ENCODE measurements at regions not wholly inside any gene's neighbourhood (a gene's known extent, or its start where the extent isn't known, plus 50 kb on each side); places are given as distances from the start of the nearest gene placed in this dataset.

DNA sequence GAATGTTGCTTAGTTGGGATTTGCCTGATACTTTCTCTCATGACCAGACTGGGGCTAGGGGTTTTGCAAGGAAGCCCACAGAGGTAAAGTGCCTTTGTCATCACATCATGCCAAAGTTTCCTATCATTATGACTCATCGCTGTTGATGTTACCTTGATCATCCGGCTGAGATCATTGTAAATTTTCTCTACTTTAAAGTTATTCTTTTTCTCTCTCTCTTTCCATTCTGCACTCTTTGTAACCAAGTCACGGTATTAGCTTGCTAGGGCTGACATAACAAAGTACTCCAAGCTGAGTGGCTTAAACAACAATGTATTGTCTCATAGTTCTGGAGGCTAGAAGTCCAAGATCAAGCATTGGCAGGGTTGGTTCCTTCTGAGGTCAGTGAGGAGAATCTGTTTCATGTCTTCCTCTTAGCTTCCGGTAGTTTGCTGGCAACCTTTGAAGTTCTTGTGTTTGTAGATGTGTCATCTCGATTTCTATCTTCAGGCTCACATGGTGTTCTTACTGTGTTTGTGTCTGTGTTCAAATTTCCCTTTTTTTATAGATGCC, 113.0 kb downstream of the DTHD1 start:
- no peak for FAIRE-seq
- DNase-seq (ENCODE audit: low spot score in 2 of 2) = no peak

DNA sequence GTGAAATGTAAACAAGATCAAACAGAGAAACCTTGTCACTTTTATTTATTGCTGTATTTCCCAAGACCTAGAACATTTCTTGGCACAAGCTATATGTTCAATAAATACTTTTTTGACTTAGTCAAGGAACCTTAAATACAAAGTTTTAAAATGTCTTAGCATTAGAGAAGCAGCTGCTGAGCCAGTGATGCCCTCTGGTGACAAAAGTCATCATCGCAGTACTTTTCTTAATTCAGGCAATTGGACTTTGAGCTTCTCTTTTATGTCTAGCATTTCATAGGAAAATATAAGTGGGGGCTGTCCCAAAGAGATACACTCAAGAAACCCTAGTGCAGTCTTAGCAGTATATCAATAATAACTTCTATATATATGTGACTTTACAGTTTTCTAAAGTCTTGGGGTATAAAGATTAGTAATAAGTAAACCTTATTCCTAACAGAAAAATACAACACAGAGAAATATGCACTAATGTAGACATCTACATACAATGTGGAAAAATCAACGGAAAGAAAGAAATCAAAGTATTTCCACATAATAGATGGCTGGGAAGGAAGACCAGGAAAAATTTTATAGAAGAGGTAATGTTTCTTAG, 118.4 kb downstream of the DTHD1 start:
- peak; percentile 88 for FAIRE-seq
- no peak for DNase-seq (ENCODE audit: low spot score in 2 of 2)

DNA sequence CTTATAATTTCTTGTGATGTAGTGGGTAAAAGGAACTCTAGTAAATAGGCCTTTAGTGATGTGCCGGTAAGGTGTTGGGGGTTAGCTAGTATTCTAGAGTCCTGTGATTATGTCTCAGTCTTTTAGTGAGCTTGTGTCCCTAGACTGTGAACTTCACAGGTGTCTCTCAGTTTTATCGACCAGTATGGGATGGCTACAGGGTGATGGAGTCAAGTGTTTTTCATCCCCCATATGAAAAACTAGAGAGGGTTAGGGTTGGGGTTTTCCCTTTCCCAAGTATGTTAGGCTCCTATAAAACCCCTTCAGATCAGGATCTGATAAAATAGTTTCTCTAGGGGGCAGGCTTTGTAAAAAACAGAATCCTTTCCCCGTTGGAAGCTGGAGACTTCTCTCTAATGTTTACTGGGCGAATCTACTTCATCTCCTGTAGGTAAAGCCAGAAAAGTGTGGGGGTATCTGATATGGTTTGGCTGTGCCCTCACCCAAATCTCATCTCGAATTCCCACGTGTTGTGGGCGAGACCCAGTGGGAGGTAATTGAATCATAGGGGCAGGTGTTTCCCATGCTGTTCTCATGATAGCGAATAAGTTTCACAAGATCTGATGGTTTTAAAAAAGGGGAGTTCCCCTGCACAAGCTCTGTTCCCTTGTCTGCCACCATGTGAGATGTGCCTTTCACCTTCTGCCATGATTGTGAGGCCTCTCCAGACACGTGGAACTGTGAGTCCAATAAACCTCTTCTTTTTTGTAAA, 120.8 kb downstream of the DTHD1 start:
- FAIRE-seq (no peak), DNase-seq (ENCODE audit: low spot score in 2 of 2) (no peak)

DNA sequence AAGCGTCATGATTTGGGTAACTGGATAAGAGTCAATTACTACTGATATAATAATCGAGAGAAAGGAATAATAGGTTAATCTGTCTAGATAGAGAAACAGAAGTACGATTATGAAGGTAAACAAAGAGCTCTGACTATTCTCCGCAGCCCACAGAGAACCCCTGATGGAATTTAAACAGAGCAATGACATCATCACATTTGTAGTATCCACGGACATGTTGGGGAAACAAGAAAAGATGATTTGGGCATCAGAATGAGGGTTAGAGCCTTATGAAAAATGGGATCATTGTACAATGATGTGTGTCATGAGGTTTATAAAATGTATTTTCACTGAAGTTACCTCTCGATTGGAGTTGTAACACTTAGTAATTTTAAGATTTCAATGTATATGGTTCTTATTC, 129.9 kb downstream of the DTHD1 start:
- no peak for DNase-seq (ENCODE audit: low spot score in 2 of 2)
- FAIRE-seq = no peak

DNA sequence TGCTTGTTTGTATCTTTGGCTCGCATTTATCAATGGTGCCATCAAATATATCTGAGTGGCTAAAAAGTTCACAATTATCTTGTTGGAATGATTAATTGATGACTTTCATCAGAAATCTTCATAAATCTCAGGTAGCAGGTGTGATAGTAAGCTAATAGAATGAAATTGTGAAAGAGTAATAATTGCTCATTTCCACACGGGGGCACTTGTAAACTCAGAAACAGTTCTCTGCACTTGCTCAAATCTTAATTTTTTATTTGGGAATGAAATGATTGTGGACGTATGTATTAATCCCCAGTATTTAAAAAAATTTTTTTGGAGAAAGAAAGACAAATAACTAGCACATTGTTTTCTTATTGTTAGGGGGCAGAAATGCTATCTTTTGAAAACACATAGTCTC, 132.8 kb downstream of the DTHD1 start:
- DNase-seq (ENCODE audit: low spot score in 2 of 2) (no peak), FAIRE-seq (no peak)

DNA sequence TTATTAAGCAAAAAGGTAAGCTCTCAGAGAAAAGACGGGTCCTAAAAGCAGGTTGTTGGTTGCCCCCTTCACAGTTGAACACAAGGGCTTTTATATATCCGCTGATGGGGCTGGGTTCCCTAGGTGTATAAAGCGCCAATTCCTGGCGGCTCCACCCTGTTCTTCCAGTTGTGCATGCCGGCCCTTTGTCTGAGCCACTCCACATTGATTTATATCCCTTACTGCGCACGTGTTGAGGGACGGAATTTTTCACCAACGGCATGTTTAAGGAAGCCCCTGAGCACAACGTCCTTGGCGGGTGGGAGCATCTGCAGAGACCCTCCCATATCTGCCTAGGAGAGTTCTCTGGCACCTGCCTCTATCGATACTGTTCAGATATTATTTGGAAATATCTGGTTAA, 135.7 kb downstream of the DTHD1 start:
- FAIRE-seq = no peak
- no peak for DNase-seq (ENCODE audit: low spot score in 2 of 2)

DNA sequence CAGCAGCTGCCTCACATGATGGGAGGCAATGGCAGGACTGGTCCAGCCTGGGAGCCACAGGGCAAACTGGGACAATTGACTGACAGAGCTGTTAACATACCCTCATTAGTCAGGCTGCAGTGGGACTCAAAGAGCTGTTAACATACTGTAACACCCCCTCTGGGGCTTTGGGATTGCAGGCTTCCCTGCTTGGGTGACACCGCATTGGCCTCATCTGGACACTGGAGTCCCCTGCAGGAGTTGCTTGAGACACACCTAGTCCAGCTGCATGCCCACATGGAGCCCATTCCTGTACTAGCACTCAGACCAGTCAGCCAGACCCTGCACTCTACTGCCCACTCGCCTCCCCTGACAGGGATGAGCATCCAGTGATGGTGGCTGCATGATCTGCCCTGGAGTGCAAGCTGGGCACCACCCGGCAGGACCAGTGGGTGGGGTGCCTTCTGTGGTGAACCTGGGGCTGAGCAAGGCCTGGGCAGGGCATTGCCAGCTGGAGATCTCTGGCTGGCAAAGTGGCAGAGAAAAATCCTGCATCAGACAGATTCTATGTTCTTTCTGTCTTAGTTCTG, 138.8 kb downstream of the DTHD1 start:
- DNase-seq (ENCODE audit: low spot score in 2 of 2) = no peak
- FAIRE-seq = no peak

DNA sequence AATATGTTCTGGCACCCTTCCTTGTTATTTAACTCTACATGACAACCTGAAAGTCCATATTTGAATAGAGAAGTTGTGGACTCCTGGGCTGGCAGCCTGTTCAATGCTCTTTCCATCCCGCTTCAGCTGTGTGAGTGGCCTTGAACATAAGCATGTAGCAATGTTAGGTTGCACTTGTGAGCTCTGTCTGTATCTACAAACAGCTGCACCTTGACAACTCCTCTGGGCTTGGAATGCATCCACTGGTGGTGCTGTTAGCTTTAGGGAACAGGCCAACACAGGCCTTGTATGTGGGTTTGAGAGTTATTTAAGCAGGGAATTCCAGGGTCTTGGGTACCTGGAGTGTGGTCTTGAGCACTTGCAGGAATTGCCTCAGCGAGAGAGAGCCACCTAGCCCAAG, 141.2 kb downstream of the DTHD1 start:
- DNase-seq (ENCODE audit: low spot score in 2 of 2) = no peak
- no peak for FAIRE-seq

DNA sequence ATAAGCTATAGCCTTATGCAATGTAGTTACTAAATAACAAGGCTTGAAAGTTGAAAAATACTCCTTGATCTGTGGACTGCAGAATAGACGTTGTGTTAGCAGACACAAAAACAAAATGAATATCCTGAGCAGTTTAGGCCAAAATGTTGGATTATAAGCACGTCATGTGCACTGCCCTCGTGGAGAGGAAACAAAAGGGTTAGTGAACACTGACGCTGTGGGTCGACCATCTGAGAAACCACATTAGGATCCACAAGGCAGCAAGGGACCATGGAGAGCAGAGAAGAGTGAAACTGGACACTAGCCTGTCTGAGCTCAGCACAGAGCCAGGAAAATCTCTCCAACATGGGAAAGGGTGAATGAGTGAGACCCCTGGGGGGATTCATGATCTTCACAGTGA, 145.3 kb downstream of the DTHD1 start:
- FAIRE-seq (no peak), DNase-seq (ENCODE audit: low spot score in 2 of 2) (no peak)

DNA sequence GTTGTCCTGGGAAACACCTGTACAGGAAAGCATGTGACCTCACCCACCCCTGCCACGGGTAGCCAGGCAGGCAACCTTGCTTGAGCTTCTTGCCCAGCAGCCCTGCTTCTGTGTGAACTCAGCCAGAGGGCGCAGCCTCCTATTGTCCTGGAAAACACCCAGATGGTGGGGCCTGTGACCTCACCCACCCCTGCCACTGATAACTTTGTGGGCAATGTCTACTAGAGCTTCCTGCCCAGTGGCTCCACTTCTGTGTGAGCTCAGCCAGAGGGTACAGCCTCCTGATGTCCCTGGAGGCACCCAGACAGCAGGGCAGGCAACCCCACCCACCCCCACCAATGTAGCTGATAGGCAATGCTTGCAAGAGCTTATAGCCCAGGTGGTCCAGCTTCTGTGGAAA, 146.3 kb downstream of the DTHD1 start:
- FAIRE-seq = no peak

DNA sequence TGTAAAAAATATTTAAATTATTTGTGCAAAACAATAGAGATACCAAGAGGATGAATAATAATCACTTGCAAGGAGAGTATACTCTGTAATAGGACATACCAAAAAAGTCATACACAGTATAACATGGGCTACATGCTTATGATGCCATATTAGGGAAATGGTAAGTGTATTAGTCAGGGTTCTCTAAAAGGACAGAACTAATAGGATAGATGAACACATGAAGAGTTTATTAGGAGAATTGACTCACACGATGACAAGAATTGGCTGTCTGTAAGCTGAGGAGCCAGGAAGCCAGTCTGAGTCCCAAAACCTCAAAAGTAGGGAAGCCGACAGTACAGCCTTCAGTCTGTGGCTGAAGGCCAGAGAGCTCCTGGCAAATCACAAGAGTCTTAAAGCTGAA, 151.2 kb downstream of the DTHD1 start:
- DNase-seq (ENCODE audit: low spot score in 2 of 2) (no peak), FAIRE-seq (no peak)

More for the DNA sequence above, 146.3 kb downstream of the DTHD1 start:
- no peak for DNase-seq (ENCODE audit: low spot score in 2 of 2)

DNA sequence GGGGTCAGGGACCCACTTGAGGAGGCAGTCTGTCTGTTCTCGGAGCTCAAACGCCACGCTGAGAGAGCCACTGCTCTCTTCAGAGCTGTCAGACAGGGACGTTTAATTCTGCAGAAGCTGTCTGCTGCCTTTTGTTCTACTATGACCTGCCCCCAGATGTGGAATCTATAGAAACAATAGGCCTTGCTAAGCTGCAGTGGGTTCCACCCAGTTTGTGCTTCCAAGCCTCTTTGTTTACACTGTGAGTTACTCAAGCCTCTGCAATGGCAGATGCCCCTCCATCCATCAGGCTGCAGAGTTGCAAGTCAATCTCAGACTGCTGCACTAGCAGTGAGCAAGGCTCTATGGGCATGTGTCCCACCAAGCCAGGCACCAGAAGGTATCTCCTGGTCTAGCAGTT, 158.1 kb downstream of the DTHD1 start:
- DNase-seq (ENCODE audit: low spot score in 2 of 2) (no peak), FAIRE-seq (no peak)

DNA sequence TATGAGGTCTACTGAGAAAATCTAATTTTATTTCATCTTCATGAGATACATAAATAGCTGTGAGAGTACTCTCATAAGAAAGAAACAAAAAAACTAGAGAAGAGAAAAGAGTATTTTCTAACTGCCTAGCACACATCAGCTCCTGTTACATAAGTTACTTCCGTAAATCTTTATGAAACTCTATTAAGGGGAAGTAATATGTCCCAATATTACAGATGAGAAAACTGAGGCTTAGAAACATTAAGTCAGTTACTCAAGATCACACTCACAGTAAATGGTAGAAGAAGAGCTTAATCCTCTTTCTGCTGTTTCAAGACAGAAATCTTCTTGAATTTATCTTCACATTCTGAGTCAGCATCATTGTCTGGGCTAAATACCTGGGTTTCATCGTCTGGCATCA, 164.1 kb downstream of the DTHD1 start:
- DNase-seq (ENCODE audit: low spot score in 2 of 2) (no peak), FAIRE-seq (no peak)

DNA sequence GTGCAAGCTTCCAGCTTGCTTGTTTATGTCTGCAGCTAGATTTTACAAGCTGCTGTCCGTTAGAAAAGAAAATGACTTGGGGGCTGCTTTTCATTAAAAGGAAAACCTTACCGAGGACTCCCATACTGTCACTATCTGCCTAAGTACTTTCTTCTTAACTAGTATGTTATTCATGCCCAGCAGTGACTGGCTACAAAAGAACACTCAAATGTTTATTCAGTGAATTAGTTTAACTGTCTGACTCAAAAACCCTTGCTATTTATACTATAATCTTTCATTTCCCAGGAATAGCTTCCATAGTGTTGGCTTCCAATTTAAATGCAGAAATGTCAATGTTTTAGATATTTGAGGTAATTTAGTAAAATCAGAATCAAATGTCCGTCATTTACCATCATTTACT, 164.9 kb downstream of the DTHD1 start:
- FAIRE-seq (no peak), DNase-seq (ENCODE audit: low spot score in 2 of 2) (no peak)

DNA sequence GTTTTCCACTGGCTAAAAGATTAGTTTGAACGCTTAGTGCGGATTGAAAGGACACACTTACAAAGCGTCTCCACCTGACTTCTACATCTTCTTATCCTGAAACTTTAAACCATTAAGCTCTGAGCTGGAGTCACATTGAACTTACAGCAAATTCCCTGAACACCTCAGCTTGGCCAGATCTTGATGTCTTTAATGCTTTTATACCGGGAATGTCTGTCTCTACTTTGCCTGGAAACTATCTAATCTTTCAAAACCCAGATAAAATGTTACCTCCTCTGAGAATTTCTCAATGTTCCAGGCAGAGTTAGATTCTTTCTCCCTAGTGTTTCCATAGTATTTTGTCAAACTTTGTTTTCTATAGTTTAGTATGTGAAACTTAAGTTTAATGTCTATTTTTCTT, 179.9 kb downstream of the DTHD1 start:
- DNase-seq (ENCODE audit: low spot score in 2 of 2) (no peak), FAIRE-seq (no peak)

DNA sequence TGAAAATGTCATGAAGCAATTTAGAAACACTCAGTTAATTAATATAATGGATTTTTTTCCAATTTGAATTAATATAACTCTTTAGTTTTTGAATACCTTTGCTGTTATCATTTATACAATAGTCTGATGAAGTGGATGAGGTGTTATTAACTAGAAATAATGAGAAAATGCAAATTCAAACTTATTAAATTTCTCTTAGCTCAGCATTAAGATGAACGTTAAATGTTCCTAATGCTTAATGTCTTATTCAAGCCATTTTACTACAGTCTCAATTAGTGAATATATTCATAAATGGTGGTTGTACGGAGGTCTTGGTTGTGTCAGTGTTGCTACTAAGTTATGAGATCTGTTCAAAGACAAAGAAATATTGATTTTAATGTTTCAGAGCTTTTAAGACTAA, 186.3 kb downstream of the DTHD1 start:
- no peak for DNase-seq (ENCODE audit: low spot score in 2 of 2)
- FAIRE-seq = no peak

DNA sequence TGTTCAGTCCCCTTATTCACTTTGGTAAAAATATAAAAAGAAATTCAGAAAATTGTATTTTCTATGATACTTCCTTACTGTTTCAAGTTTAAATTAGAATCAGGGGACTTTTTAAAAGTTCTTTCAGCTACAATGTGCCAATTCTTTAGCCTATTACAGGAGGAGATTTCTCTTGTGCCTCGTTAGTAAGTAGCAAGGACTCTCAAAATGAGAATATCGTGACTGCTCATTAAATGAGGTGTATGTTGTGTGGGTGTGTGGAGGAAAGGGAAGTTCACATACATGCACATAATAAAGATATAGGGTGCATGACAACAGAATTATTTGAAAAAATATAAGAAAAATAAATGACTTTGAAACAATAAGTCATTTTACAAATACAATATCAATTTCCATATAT, 190.5 kb downstream of the DTHD1 start:
- DNase-seq (ENCODE audit: low spot score in 2 of 2) = no peak
- no peak for FAIRE-seq

DNA sequence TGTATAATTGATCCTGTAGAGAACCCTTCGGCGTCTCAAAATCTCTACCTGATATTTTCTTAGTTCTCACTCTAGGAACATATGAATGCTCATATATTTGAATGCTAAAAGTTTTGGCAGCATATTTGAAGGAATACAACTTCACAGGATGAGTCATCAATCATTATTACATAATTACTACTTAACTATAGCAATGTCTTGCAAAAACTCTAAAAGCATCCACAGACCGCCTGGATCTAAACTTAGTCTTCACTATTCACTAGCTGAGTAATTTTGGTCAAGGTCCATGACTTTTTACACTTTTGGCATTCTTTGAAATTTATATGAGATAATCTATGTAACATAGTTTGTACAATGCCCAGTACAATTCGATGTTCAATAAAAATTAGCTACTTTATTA, 194.7 kb downstream of the DTHD1 start:
- no peak for FAIRE-seq
- DNase-seq (ENCODE audit: low spot score in 2 of 2) = no peak

DNA sequence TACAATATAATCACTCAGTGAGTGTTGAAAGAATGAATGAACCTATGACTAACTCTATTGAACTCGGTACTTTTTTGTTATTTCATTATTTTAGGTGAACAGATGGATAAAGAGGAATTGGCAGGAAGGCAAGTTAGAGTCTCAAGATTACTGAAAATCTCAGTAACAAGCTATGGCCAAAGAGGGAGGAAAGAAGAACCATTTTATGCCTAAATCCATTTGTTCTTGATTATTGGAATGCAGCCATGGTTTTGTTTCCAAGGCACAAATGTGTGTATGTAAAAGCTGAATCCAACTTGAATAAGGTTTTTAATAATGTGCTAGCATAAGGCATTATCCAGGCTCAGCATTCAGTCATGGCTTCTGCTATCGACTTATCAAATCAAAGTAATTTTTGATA, 196.4 kb downstream of the DTHD1 start:
- no peak for FAIRE-seq
- DNase-seq (ENCODE audit: low spot score in 2 of 2) = no peak

DNA sequence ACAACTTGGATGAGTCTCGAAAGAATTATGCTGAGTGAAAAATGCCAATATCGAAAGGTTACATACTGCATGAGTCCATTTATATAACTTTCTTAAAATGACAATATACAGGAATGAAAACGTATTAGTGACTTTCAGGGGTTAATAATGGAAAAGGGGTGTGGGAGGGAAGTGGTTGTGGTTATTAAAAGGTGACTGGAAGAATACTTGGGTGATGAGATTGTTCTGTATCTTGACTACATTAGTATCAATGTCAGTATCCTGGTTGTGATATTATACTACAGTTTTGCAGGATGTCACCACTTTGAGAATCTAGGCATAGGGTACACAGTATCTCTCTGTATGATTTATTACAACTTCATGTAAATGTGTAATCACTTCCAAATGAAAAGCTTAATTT, 204.5 kb downstream of the DTHD1 start:
- no peak for FAIRE-seq
- no peak for DNase-seq (ENCODE audit: low spot score in 2 of 2)

DNA sequence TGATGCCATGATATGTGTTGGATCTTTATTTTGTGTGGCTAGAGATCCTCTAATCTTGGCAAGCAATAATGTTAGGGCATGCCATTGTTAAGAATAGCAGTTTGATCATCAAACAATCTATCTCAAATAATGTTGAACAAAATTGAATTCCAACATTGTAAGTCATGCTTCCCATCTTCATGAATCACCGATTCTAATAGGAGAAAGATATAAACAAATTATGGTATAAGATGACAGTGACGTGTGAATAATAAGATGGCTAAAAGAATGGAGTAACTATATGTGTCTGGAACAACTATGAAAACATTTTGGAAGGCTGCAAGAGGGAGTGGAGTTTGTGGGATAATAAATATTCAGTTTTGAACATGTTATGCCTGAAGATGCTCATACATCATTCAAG, 208.4 kb downstream of the DTHD1 start:
- FAIRE-seq = no peak
- DNase-seq (ENCODE audit: low spot score in 2 of 2) = no peak

DNA sequence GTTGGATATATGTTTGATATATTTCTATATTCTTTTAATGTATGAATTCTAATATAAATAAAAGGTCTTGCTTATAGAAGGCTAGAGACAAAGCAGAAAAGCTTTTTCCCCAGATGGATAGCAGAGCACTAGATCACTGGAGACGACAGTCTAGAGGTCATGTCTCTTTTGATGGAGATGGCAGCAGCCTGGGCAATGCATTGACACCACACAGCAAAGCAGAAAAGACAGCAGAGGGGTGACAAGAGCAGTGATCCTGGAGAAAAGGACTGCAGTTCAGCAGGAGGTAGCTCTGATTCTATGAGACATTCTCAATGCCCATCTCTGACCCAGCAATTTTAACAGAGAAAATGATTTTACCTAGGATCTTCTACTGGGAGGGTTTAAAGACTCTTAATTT, 210.6 kb downstream of the DTHD1 start:
- DNase-seq (ENCODE audit: low spot score in 2 of 2) (no peak), FAIRE-seq (no peak)

Measured in frontal cortex (tissue), 3 donors.